PC-9 (cell line): ENCODE measurements at regions not wholly inside any gene's neighbourhood (a gene's known extent, or its start where the extent isn't known, plus 50 kb on each side); places are given as distances from the start of the nearest gene placed in this dataset.

Experiments used
- BruUV-seq: library from RNA; stranded (reverse); fragments of 400-500 nt; replicated peaks from 2 replicates; lab custom pipeline; 2021; lab: Mats Ljungman, UMichigan
- CTCF ChIA-PET: fragments of 300-600 bp; sonication (Branson Sonifier 250); formaldehyde crosslinking; loops from one replicate; lab custom pipeline; 2022; ENCODE audit warnings: antibody characterized with exemption; lab: Charles Lee
- POLR2A ChIA-PET: fragments of 300-600 bp; sonication (Branson Sonifier 250); formaldehyde crosslinking; loops from one replicate; lab custom pipeline; 2022; ENCODE audit warnings: antibody characterized with exemption; ENCODE audit not compliant: unreplicated experiment; lab: Charles Lee
- DNase-seq, 2 experiments: peaks; one replicate each; pipeline versions ENCODE4 v3.0.0 to v3.0.0-alpha.2; 2015 to 2022; ENCODE audit warnings: mixed read lengths in 1 of 2
- H2AFZ ChIP-seq: fragments of 200-600 bp; sonication (generic); 2 replicates; pipeline ENCODE4 v1.8.1; 2017; ENCODE audit warnings: antibody characterized with exemption
- H3F3A ChIP-seq: fragments of 200-600 bp; sonication (generic); 2 replicates; pipeline ENCODE4 v1.8.1; 2017; ENCODE audit warnings: antibody characterized with exemption, mild to moderate bottlenecking, low read depth; ENCODE audit not compliant: insufficient read depth
- H3K27ac ChIP-seq: fragments of 200-600 bp; sonication (generic); 2 replicates; pipeline ENCODE4 v1.6.1; 2016; ENCODE audit warnings: mixed run types
- H3K27me3 ChIP-seq: fragments of 200-600 bp; sonication (generic); 2 replicates; pipeline ENCODE4 v1.6.1; 2016; ENCODE audit warnings: low read depth, mixed run types; ENCODE audit not compliant: insufficient read depth
- H3K36me3 ChIP-seq: fragments of 200-600 bp; sonication (generic); 2 replicates; pipeline ENCODE4 v1.6.1; 2016; ENCODE audit warnings: low read depth, mixed run types
- H3K4me1 ChIP-seq: fragments of 200-600 bp; sonication (generic); replicated peaks from 2 replicates; pipeline ENCODE4 v1.6.1; 2016; ENCODE audit warnings: mixed run types; ENCODE audit not compliant: insufficient read depth
- H3K4me2 ChIP-seq: fragments of 200-600 bp; sonication (generic); 2 replicates; pipeline ENCODE4 v1.6.1; 2017; ENCODE audit warnings: mixed run types
- H3K4me3 ChIP-seq: fragments of 200-600 bp; sonication (generic); 2 replicates; pipeline ENCODE4 v1.6.1; 2016; ENCODE audit warnings: mixed run types
- H3K79me2 ChIP-seq: fragments of 200-600 bp; sonication (generic); 2 replicates; pipeline ENCODE4 v1.6.1; 2017; ENCODE audit warnings: low read depth, mixed run types
- H3K9me2 ChIP-seq: fragments of 200-600 bp; sonication (generic); 2 replicates; pipeline ENCODE4 v1.8.1; 2017; ENCODE audit warnings: mild to moderate bottlenecking; ENCODE audit not compliant: insufficient read depth
- H3K9me3 ChIP-seq: fragments of 200-600 bp; sonication (generic); 2 replicates; pipeline ENCODE4 v1.8.1; 2016; ENCODE audit warnings: low read depth; ENCODE audit not compliant: insufficient read depth
- H4K20me1 ChIP-seq: fragments of 200-600 bp; sonication (generic); 2 replicates; pipeline ENCODE4 v1.8.1; 2017; ENCODE audit not compliant: insufficient read depth
- EZH2 ChIP-seq: fragments of 200-600 bp; sonication (generic); IDR thresholded peaks from 2 replicates; pipeline ENCODE4 v1.8.0; 2017; ENCODE audit warnings: antibody characterized with exemption, low read depth
- intact Hi-C: fragments of 100-400 bp; cut with micrococcal nuclease; formaldehyde crosslinking; loops from one replicate; pipeline ENCODE4 v1.10.0; 2022; ENCODE audit not compliant: unreplicated experiment
- TF ChIP-seq, protein P1 (sequence below): fragments of 200-600 bp; sonication (generic); conservative IDR thresholded peaks from 2 replicates; pipeline ENCODE4 v1.6.1; 2017; ENCODE audit warnings: mixed run types, antibody characterized with exemption, mild to moderate bottlenecking, moderate library complexity

DNA sequence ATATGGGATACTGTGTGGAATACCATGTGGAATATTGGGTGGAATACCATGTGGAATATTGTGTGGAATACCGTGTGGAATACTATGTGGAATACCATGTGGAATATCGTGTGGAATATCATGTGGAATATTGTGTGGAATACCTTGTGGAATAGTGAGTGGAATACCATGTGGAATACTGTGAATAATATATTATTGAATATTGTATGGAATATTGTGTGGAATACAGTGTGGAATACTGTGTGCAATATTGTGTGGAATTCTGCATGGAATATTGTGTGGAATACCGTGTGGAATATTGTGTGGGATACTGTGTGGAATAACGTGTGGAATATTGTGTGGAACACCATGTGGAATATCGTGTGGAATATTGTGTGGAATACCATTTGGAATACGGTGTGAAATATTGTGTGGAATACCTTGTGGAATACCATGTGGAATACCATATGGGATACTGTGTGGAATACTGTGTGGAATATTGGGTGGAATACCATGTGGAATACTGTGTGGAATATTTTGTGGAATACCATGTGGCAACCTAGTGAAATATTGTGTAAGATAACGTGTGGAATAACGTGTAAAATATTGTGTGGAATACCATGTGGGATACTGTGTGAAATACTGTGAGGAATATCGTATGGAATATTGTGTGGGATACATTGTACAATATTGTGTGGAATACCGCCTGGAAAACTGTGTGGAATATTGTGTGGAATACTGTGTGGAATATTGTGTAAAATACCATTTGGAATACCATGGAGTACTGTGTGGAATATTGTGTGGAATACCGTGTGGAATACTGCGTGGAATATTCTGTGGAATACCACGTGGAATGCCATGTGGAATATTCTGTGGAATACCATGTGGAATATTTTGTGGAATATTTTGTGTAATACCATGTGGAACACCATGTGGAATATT, 133.9 kb upstream of the CHST15 start:
- Histone ChIP-seq H3K4me2 (no peak overlapping the region), H3K4me1 (no peaks in the 10 kb centered on the region), H3K9me2 (no peaks in the 10 kb centered on the region), H3K4me3 (no peak overlapping the region), H3K27me3 (no peaks in the 10 kb centered on the region), H3K36me3 (no peaks in the 10 kb centered on the region), H3K9me3 (no peaks in the 10 kb centered on the region), H4K20me1 (no peaks in the 10 kb centered on the region), H3F3A (no peaks in the 10 kb centered on the region), H2AFZ (no peak overlapping the region), H3K27ac (no peak overlapping the region), H3K79me2 (no peaks in the 10 kb centered on the region)
- no peak for DNase-seq
- intact Hi-C loops = no loop called here
- TF ChIP-seq EZH2 = no peak
- TF ChIP-seq, protein P1, sequence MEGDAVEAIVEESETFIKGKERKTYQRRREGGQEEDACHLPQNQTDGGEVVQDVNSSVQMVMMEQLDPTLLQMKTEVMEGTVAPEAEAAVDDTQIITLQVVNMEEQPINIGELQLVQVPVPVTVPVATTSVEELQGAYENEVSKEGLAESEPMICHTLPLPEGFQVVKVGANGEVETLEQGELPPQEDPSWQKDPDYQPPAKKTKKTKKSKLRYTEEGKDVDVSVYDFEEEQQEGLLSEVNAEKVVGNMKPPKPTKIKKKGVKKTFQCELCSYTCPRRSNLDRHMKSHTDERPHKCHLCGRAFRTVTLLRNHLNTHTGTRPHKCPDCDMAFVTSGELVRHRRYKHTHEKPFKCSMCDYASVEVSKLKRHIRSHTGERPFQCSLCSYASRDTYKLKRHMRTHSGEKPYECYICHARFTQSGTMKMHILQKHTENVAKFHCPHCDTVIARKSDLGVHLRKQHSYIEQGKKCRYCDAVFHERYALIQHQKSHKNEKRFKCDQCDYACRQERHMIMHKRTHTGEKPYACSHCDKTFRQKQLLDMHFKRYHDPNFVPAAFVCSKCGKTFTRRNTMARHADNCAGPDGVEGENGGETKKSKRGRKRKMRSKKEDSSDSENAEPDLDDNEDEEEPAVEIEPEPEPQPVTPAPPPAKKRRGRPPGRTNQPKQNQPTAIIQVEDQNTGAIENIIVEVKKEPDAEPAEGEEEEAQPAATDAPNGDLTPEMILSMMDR = no peak
- BruUV-seq = no TSS peak
- ChIA-PET CTCF (no interaction called here), POLR2A (no interaction called here)

DNA sequence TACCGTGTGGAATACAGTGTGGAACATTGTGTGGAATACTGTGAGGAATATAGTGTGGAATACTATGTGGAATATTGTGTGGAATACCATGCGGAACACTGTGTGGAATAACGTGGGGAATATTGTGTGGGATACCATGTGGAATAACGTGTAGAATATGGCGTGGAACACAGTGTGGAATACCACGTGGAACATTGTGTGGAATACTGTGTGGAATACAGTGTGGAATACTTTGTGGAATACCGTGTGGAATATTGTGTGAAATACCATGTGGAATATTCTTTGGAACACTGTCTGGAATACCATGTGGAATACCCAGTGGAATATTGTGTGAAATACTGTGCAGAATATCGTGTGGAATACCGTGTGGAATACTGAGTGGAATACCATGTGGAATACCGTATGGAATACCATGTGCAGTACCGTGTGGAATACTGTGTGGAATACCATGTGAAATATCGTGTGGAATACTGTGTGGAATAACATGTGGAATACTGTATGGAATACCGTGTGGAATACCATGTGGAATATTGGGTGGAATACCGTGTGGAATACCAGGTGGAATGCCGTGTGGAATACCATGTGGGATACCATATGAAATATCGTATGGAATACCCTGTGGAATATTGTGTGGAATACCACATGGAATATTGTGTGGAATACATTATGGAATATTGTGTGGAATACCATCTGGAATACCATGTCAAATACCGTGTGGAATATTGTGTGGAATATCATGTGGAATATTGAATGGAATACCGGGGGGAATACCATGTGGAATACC, 133.1 kb upstream of the CHST15 start:
- no peak overlapping the region for H3K27ac ChIP-seq
- no peaks in the 10 kb centered on the region for H3K4me1 ChIP-seq
- ChIA-PET POLR2A (no interaction called here), CTCF (no interaction called here)
- no TSS peak for BruUV-seq
- TF ChIP-seq, protein P1 = no peak
- TF ChIP-seq EZH2 = no peak
- no peaks in the 10 kb centered on the region for H3K9me3 ChIP-seq
- intact Hi-C loops = no loop called here
- H3K9me2 ChIP-seq = no peaks in the 10 kb centered on the region
- no peaks in the 10 kb centered on the region for H3F3A ChIP-seq
- no peak overlapping the region for H2AFZ ChIP-seq
- no peak for DNase-seq
- no peaks in the 10 kb centered on the region for H3K27me3 ChIP-seq
- no peaks in the 10 kb centered on the region for H3K36me3 ChIP-seq
- H3K4me2 ChIP-seq = no peak overlapping the region
- H3K79me2 ChIP-seq = no peaks in the 10 kb centered on the region
- no peaks in the 10 kb centered on the region for H4K20me1 ChIP-seq
- no peak overlapping the region for H3K4me3 ChIP-seq

DNA sequence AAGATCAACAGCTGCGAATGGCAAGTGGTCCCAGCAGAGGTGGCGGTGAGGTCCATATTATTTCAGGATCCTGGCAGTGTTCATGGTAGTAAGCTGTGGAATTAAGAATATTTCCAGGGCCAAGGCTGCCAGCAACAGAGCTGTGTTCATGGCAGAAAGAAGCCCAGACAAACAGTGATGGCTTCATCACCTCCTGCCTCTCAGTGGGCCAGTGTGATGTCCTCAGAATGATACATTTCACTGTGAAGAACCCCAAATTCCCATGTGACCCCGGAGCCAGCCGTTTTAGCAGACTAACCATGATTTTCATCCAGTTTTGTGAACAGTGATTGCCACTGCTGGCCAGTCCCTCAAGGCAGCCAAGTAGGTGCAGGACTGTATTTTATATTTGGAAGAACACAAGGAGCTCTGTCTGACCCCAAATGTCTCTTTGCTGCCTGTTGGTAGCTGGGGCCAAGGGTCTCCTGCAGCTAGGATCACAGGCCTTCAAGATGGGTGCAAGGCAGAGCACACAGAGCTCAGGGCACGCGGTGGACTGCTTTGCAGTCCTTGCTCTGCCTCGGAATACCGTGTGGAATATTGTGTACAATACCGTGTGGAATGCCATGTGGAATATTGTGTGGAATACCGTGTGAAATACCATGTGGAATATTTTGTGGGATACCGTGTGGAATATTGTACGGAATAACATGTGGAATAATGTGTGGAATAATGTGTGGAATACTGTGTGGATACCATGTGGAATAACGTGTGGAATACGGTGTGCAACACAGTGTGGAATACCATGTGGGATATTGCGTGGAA, 132.3 kb upstream of the CHST15 start:
- TF ChIP-seq EZH2 = no peak
- TF ChIP-seq, protein P1 = no peak
- CTCF ChIA-PET = no interaction called here

More for the DNA sequence above, 132.3 kb upstream of the CHST15 start:
- Histone ChIP-seq H3K27me3 (no peaks in the 10 kb centered on the region), H3K36me3 (no peaks in the 10 kb centered on the region), H3F3A (no peaks in the 10 kb centered on the region), H2AFZ (no peak overlapping the region), H4K20me1 (no peaks in the 10 kb centered on the region), H3K27ac (no peak overlapping the region), H3K9me3 (no peaks in the 10 kb centered on the region), H3K79me2 (no peaks in the 10 kb centered on the region), H3K4me1 (no peaks in the 10 kb centered on the region), H3K4me2 (no peak overlapping the region), H3K9me2 (no peaks in the 10 kb centered on the region), H3K4me3 (no peak overlapping the region)
- no TSS peak for BruUV-seq
- POLR2A ChIA-PET = no interaction called here
- intact Hi-C loops = no loop called here
- no peak for DNase-seq
